ENCODE measurements at regions not wholly inside any gene's neighbourhood (a gene's known extent, or its start where the extent isn't known, plus 50 kb on each side); places are given as distances from the start of the nearest gene placed in this dataset.

DNA sequence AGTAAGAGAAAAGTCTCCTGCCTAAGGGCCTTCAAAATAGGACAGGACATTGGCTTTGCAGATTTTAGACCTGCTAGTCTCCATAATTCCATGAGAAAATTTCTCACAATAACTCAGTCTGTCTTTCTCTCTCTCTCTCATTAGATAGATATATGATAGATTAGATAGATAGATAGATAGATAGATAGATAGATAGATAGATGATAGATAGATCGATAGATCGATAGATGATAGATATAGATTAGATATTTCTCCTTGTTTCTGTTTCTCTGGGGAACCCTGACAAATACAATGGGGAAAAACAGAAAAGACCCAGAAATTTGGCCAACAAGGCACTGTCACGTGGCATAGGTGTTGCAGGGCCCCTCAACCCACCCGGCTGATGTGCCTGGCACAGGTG lies 84.4 kb upstream of the ALDH1B1 start:
- 96% methylated on average over 4 of the region's 4 CpGs for WGBS
- Histone ChIP-seq H3K27me3 (ENCODE audit: control insufficient read depth in 2 of 2, insufficient read depth in 1 of 2, low read length in 1 of 2) (peaks cover 0 to 2% of the 10 kb centered on the region in 2 donors), H3K27ac (ENCODE audit: low read depth in 1 of 2, low read length in 1 of 2) (no peak overlapping the region), H3K9me3 (ENCODE audit: control insufficient read depth in 2 of 2, insufficient read depth in 1 of 2, low read length in 1 of 2) (no peaks in the 10 kb centered on the region), H3K4me1 (ENCODE audit: control insufficient read depth in 2 of 2, insufficient read depth in 2 of 2, low read length in 2 of 2) (peaks cover 0 to 6% of the 10 kb centered on the region in 2 donors), H3K36me3 (ENCODE audit: control insufficient read depth in 2 of 2, insufficient read depth in 2 of 2, low read length in 1 of 2) (no peaks in the 10 kb centered on the region), H3K4me3 (ENCODE audit: low read length in 2 of 2) (no peak overlapping the region)
- DNase-seq (ENCODE audit: low read depth in 6 of 9, low spot score in 9 of 9): no peak

DNA sequence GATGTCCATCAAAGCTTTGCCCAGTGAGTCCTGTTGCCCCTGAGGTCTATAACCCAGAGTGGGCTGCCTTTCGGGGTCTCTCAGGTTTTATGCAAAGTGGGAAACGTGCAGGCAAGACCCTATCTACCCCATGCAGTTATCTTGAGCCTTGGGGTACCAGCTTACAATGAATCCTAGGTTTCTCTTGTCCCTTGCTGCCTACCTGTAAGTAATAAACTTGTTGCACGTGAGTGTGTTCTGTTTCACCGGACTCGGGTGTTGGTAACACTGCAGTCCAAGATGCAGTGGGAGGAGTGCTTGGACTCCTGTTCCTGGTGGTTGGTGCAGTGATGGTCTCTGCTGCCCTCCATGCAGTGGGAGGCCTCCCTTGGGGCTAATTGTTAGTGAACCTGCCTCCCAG lies 85.6 kb upstream of the ALDH1B1 start:
- no peaks in the 10 kb centered on the region for H3K36me3 ChIP-seq (ENCODE audit: control insufficient read depth in 2 of 2, insufficient read depth in 2 of 2, low read length in 1 of 2)
- H3K9me3 ChIP-seq (ENCODE audit: control insufficient read depth in 2 of 2, insufficient read depth in 1 of 2, low read length in 1 of 2): no peaks in the 10 kb centered on the region
- DNase-seq (ENCODE audit: low read depth in 6 of 9, low spot score in 9 of 9): no peak
- peaks cover 0 to 2% of the 10 kb centered on the region in 2 donors for H3K27me3 ChIP-seq (ENCODE audit: control insufficient read depth in 2 of 2, insufficient read depth in 1 of 2, low read length in 1 of 2)
- 92% methylated on average over 5 of the region's 5 CpGs for WGBS
- no peak overlapping the region for H3K4me3 ChIP-seq (ENCODE audit: low read length in 2 of 2)
- H3K4me1 ChIP-seq (ENCODE audit: control insufficient read depth in 2 of 2, insufficient read depth in 2 of 2, low read length in 2 of 2): peaks cover 0 to 6% of the 10 kb centered on the region in 2 donors
- H3K27ac ChIP-seq (ENCODE audit: low read depth in 1 of 2, low read length in 1 of 2): no peak overlapping the region

- Histone ChIP-seq H3K9me3 (ENCODE audit: control insufficient read depth in 2 of 2, insufficient read depth in 1 of 2, low read length in 1 of 2) (no peaks in the 10 kb centered on the region), H3K27ac (ENCODE audit: low read depth in 1 of 2, low read length in 1 of 2) (no peak overlapping the region), H3K4me1 (ENCODE audit: control insufficient read depth in 2 of 2, insufficient read depth in 2 of 2, low read length in 2 of 2) (peaks cover 0 to 3% of the 10 kb centered on the region in 2 donors), H3K27me3 (ENCODE audit: control insufficient read depth in 2 of 2, insufficient read depth in 1 of 2, low read length in 1 of 2) (no peaks in the 10 kb centered on the region), H3K4me3 (ENCODE audit: low read length in 2 of 2) (no peak overlapping the region), H3K36me3 (ENCODE audit: control insufficient read depth in 2 of 2, insufficient read depth in 2 of 2, low read length in 1 of 2) (no peaks in the 10 kb centered on the region)
- DNase-seq (ENCODE audit: low read depth in 6 of 9, low spot score in 9 of 9): no peak
- 96% methylated on average over 1 of the region's 1 CpG for WGBS
Observed at GRCh38 chr9:38305582-38305981, 86.9 kb upstream of the ALDH1B1 start.

DNA sequence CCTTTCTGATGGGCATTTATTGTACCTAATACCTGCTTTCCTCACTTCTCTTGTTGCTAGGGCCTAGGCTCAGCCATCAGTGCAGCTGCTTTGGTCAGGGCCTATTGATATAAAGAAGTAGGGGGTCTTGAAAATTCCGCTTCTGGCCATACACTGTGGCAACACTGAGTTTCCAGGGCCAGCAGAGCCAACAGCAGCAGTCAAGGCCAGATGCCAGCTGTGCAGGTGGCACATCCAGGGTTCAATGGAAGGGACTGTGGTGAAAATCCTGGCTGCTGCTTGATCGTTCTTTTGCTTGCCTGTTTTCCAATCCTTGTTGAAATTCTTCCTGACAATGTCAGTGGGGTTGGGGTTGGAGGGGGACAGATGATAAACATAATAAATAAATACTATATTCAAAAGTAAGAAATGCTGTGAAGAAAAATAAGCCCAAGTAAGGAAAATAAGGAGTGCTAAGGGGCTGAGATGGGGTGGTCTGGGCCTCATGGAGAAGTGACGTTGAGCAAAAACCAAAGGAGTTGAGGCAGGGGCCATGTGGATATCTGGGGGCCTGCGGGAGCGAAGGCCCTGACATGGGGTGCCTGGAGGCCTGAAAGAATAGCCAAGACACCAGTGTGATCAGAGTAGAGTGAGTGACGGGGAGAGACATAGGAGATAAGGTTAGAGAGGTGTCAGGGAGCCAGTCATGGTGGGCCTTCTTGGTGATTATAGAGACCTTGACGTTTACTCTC lies 91.0 kb upstream of the ALDH1B1 start:
- Histone ChIP-seq H3K9me3 (ENCODE audit: control insufficient read depth in 2 of 2, insufficient read depth in 1 of 2, low read length in 1 of 2) (no peaks in the 10 kb centered on the region), H3K4me1 (ENCODE audit: control insufficient read depth in 2 of 2, insufficient read depth in 2 of 2, low read length in 2 of 2) (no peaks in the 10 kb centered on the region), H3K27ac (ENCODE audit: low read depth in 1 of 2, low read length in 1 of 2) (no peak overlapping the region), H3K4me3 (ENCODE audit: low read length in 2 of 2) (no peak overlapping the region), H3K36me3 (ENCODE audit: control insufficient read depth in 2 of 2, insufficient read depth in 2 of 2, low read length in 1 of 2) (no peaks in the 10 kb centered on the region), H3K27me3 (ENCODE audit: control insufficient read depth in 2 of 2, insufficient read depth in 1 of 2, low read length in 1 of 2) (peaks cover 0 to 2% of the 10 kb centered on the region in 2 donors)
- 91% methylated on average over 7 of the region's 7 CpGs for WGBS
- no peak for DNase-seq (ENCODE audit: low read depth in 6 of 9, low spot score in 9 of 9)

GRCh38 chr9:38299856-38300255 lies 92.6 kb upstream of the ALDH1B1 start:
- peaks cover 0 to 2% of the 10 kb centered on the region in 2 donors for H3K27me3 ChIP-seq (ENCODE audit: control insufficient read depth in 2 of 2, insufficient read depth in 1 of 2, low read length in 1 of 2)

DNA sequence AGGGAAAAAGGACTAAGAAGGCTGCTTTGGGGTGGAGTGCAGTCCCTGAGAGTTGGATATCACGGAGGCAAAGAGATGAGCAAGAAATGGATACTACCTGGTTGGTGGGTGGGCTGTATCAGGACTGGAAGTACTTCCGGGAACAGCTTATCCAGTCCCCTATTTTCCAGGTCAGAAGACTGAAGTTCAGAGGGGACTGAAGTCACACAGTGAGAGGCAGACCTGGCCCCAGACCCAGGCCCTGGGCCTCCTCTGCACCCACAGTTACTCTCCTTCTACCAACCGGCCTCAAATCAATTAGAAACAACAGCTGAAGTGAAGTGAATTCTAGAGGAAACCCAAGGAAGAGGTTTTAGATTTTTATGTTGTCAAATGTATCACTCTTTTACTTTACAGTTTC lies 93.6 kb upstream of the ALDH1B1 start:
- peaks cover 0 to 2% of the 10 kb centered on the region in 2 donors for H3K27me3 ChIP-seq (ENCODE audit: control insufficient read depth in 2 of 2, insufficient read depth in 1 of 2, low read length in 1 of 2)
- no peak overlapping the region for H3K27ac ChIP-seq (ENCODE audit: low read depth in 1 of 2, low read length in 1 of 2)
- DNase-seq (ENCODE audit: low read depth in 6 of 9, low spot score in 9 of 9): no peak
- H3K36me3 ChIP-seq (ENCODE audit: control insufficient read depth in 2 of 2, insufficient read depth in 2 of 2, low read length in 1 of 2): no peaks in the 10 kb centered on the region
- H3K9me3 ChIP-seq (ENCODE audit: control insufficient read depth in 2 of 2, insufficient read depth in 1 of 2, low read length in 1 of 2): no peaks in the 10 kb centered on the region
- 97% methylated on average over 3 of the region's 3 CpGs for WGBS
- no peaks in the 10 kb centered on the region for H3K4me1 ChIP-seq (ENCODE audit: control insufficient read depth in 2 of 2, insufficient read depth in 2 of 2, low read length in 2 of 2)
- H3K4me3 ChIP-seq (ENCODE audit: low read length in 2 of 2): no peak overlapping the region

More at GRCh38 chr9:38299856-38300255, 92.6 kb upstream of the ALDH1B1 start:
- Histone ChIP-seq H3K27ac (ENCODE audit: low read depth in 1 of 2, low read length in 1 of 2) (no peak overlapping the region), H3K9me3 (ENCODE audit: control insufficient read depth in 2 of 2, insufficient read depth in 1 of 2, low read length in 1 of 2) (no peaks in the 10 kb centered on the region), H3K4me3 (ENCODE audit: low read length in 2 of 2) (no peak overlapping the region), H3K36me3 (ENCODE audit: control insufficient read depth in 2 of 2, insufficient read depth in 2 of 2, low read length in 1 of 2) (no peaks in the 10 kb centered on the region), H3K4me1 (ENCODE audit: control insufficient read depth in 2 of 2, insufficient read depth in 2 of 2, low read length in 2 of 2) (no peaks in the 10 kb centered on the region)
- WGBS: 85% methylated on average over 3 of the region's 3 CpGs
- DNase-seq (ENCODE audit: low read depth in 6 of 9, low spot score in 9 of 9): no peak

DNA sequence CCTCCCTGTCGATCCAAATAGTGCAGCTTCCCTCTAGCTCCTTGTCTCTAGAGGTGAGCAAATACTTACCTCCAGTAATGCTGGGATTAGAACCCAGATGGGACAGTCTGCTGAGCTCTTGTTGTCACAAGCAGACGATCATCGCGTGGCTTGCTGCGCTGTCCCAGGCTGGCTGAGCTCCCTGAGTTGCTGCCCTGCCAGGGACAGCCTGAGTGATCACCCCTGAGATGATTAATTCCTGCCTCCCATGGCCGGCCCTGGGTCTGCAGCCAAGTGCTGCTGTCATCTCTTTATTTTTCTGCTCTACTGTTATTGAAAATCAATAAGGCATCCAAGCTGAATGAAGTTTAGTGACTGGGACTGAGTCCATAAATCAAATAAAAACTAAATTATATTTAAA lies 94.0 kb upstream of the ALDH1B1 start:
- DNase-seq (ENCODE audit: low read depth in 6 of 9, low spot score in 9 of 9): no peak

DNA sequence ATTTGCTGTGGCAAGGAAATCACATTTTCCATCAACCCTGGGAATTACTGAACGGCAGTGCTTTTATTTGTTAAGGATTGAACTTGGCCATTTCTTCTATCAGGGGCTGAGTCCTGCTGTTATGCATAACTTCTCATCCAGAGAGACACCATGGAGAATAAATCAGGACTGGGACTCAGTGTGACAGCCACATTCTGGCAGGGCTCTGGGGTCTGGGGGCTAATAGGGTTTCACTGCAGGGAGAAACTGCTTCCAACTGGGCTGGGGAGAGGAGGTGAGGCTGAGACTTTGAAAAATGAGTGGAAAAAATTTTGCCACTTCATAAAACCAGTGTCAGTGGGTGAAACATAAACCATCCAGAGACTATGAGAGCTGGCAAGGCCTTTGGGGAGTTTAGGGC lies 95.7 kb upstream of the ALDH1B1 start:
- Histone ChIP-seq H3K27ac (ENCODE audit: low read depth in 1 of 2, low read length in 1 of 2) (no peak overlapping the region), H3K4me3 (ENCODE audit: low read length in 2 of 2) (no peak overlapping the region), H3K9me3 (ENCODE audit: control insufficient read depth in 2 of 2, insufficient read depth in 1 of 2, low read length in 1 of 2) (no peaks in the 10 kb centered on the region), H3K4me1 (ENCODE audit: control insufficient read depth in 2 of 2, insufficient read depth in 2 of 2, low read length in 2 of 2) (no peaks in the 10 kb centered on the region), H3K27me3 (ENCODE audit: control insufficient read depth in 2 of 2, insufficient read depth in 1 of 2, low read length in 1 of 2) (peaks cover 0 to 2% of the 10 kb centered on the region in 2 donors), H3K36me3 (ENCODE audit: control insufficient read depth in 2 of 2, insufficient read depth in 2 of 2, low read length in 1 of 2) (no peaks in the 10 kb centered on the region)
- WGBS: 99% methylated on average over 1 of the region's 1 CpG
- no peak for DNase-seq (ENCODE audit: low read depth in 6 of 9, low spot score in 9 of 9)

More for the DNA sequence above, 94.0 kb upstream of the ALDH1B1 start:
- Histone ChIP-seq H3K27me3 (ENCODE audit: control insufficient read depth in 2 of 2, insufficient read depth in 1 of 2, low read length in 1 of 2) (peaks cover 0 to 2% of the 10 kb centered on the region in 2 donors), H3K4me3 (ENCODE audit: low read length in 2 of 2) (no peak overlapping the region), H3K9me3 (ENCODE audit: control insufficient read depth in 2 of 2, insufficient read depth in 1 of 2, low read length in 1 of 2) (no peaks in the 10 kb centered on the region), H3K36me3 (ENCODE audit: control insufficient read depth in 2 of 2, insufficient read depth in 2 of 2, low read length in 1 of 2) (no peaks in the 10 kb centered on the region), H3K4me1 (ENCODE audit: control insufficient read depth in 2 of 2, insufficient read depth in 2 of 2, low read length in 2 of 2) (no peaks in the 10 kb centered on the region), H3K27ac (ENCODE audit: low read depth in 1 of 2, low read length in 1 of 2) (no peak overlapping the region)
- 92% methylated on average over 6 of the region's 6 CpGs for WGBS

- Histone ChIP-seq H3K9me3 (ENCODE audit: control insufficient read depth in 2 of 2, insufficient read depth in 1 of 2, low read length in 1 of 2) (no peaks in the 10 kb centered on the region), H3K36me3 (ENCODE audit: control insufficient read depth in 2 of 2, insufficient read depth in 2 of 2, low read length in 1 of 2) (no peaks in the 10 kb centered on the region), H3K27me3 (ENCODE audit: control insufficient read depth in 2 of 2, insufficient read depth in 1 of 2, low read length in 1 of 2) (peaks cover 0 to 2% of the 10 kb centered on the region in 2 donors), H3K4me3 (ENCODE audit: low read length in 2 of 2) (no peak overlapping the region), H3K4me1 (ENCODE audit: control insufficient read depth in 2 of 2, insufficient read depth in 2 of 2, low read length in 2 of 2) (no peaks in the 10 kb centered on the region), H3K27ac (ENCODE audit: low read depth in 1 of 2, low read length in 1 of 2) (no peak overlapping the region)
- no peak for DNase-seq (ENCODE audit: low read depth in 6 of 9, low spot score in 9 of 9)
- WGBS: 95% methylated on average over 3 of the region's 3 CpGs
Observed at GRCh38 chr9:38295764-38296163, 96.7 kb upstream of the ALDH1B1 start.
